Neural progenitor cell (in vitro differentiated cells): ENCODE measurements at regions not wholly inside any gene's neighbourhood (a gene's known extent, or its start where the extent isn't known, plus 50 kb on each side); places are given as distances from the start of the nearest gene placed in this dataset.

Source experiments
- EZH2 ChIP-seq: fragments of 200-600 bp; sonication (generic); IDR thresholded peaks from 2 replicates; pipeline ENCODE4 v1.6.1; 2017; ENCODE audit warnings: antibody characterized with exemption, mild to moderate bottlenecking, moderate library complexity
- EZH2phosphoT487 ChIP-seq: fragments of 200-600 bp; sonication (generic); IDR thresholded peaks from 2 replicates; pipeline ENCODE4 v1.6.1; 2017; ENCODE audit warnings: antibody characterized with exemption
- TF ChIP-seq, protein P1 (sequence below): fragments of 200-600 bp; sonication (generic); IDR thresholded peaks from 2 replicates; pipeline ENCODE4 v1.5.1; 2017; ENCODE audit warnings: antibody characterized with exemption, mild to moderate bottlenecking

DNA sequence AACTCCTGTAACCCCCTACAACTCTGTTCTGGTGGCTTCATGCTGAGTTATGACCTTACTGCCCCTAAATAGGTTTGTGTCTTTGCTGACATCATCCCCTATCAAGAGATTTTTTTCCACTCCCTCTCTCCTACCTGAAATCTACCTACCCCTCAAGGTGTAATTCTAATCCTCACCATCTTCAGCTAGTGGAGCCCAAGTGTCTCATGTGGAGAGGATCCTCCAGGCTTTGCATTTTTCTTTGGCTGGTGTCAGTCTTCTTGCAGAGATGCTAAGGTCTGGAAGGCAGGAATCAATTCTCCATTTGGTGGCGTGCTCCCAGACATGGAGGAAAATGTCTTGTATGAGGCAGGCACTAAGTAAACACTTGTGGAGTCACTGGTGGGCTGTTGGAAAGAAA lies 74.8 kb upstream of the PRMT8 start:
- TF ChIP-seq, protein P1, sequence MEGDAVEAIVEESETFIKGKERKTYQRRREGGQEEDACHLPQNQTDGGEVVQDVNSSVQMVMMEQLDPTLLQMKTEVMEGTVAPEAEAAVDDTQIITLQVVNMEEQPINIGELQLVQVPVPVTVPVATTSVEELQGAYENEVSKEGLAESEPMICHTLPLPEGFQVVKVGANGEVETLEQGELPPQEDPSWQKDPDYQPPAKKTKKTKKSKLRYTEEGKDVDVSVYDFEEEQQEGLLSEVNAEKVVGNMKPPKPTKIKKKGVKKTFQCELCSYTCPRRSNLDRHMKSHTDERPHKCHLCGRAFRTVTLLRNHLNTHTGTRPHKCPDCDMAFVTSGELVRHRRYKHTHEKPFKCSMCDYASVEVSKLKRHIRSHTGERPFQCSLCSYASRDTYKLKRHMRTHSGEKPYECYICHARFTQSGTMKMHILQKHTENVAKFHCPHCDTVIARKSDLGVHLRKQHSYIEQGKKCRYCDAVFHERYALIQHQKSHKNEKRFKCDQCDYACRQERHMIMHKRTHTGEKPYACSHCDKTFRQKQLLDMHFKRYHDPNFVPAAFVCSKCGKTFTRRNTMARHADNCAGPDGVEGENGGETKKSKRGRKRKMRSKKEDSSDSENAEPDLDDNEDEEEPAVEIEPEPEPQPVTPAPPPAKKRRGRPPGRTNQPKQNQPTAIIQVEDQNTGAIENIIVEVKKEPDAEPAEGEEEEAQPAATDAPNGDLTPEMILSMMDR = no peak
- TF ChIP-seq EZH2phosphoT487 (no peak), EZH2 (no peak)
